WI38 (cell line): ENCODE measurements at regions not wholly inside any gene's neighbourhood (a gene's known extent, or its start where the extent isn't known, plus 50 kb on each side); places are given as distances from the start of the nearest gene placed in this dataset.

Experiments used
- H3K4me3 ChIP-seq: 2 replicates; pipeline ENCODE4 v1.5.1; 2011; ENCODE audit warnings: low read depth, mild to moderate bottlenecking, control low read depth, low read length
- TF ChIP-seq, protein P1 (sequence below): IDR thresholded peaks from 2 replicates; pipeline ENCODE4 v1.5.1; 2012; ENCODE audit warnings: low read depth, mild to moderate bottlenecking, control low read depth, low read length

DNA sequence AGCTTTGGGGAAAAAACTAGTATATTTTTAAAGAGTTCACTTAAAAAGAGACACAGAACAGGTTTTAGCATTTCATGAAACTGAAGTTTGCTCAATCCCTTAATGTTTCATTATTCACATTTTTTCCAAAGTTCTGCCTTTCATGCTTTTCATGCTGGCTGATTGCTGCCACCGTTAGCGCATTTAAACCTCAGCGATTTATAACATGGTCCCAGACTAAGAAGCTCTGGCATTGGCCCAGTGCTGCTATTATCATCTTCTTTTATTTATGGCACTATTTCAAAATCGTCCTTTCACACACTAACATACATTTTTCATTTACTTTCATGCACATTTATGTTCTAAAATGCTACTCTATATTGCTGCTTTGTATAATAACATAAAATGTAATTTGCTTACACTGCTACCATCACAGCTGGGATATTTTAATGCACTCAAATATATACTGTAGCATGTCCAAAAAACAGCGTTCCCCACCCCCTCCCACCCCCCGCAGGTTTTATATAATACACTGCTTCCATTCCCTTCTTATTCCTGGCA lies 141.9 kb downstream of the MPP7 start:
- TF ChIP-seq, protein P1, sequence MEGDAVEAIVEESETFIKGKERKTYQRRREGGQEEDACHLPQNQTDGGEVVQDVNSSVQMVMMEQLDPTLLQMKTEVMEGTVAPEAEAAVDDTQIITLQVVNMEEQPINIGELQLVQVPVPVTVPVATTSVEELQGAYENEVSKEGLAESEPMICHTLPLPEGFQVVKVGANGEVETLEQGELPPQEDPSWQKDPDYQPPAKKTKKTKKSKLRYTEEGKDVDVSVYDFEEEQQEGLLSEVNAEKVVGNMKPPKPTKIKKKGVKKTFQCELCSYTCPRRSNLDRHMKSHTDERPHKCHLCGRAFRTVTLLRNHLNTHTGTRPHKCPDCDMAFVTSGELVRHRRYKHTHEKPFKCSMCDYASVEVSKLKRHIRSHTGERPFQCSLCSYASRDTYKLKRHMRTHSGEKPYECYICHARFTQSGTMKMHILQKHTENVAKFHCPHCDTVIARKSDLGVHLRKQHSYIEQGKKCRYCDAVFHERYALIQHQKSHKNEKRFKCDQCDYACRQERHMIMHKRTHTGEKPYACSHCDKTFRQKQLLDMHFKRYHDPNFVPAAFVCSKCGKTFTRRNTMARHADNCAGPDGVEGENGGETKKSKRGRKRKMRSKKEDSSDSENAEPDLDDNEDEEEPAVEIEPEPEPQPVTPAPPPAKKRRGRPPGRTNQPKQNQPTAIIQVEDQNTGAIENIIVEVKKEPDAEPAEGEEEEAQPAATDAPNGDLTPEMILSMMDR: no peak
- no peak overlapping the region for H3K4me3 ChIP-seq

DNA sequence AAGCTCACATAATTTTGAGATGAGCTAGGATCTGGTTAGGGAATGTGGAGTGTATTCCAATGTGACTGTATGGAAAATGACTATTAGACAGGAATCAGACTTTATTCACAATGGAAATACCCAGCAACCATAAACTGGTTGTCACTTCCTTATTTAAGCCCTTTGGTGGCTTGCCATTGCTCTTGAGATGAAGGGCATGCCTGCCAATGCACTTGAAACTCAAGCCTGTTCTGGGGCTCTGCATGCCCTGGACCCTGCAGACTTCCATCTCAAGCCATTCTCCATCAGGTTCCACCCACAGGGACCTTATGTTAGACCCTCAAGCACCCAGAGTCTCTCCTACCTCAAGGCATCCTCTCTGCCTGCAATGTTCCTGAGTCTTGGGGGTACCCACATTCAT lies 145.5 kb downstream of the MPP7 start:
- no peak overlapping the region for H3K4me3 ChIP-seq
- TF ChIP-seq, protein P1: no peak

DNA sequence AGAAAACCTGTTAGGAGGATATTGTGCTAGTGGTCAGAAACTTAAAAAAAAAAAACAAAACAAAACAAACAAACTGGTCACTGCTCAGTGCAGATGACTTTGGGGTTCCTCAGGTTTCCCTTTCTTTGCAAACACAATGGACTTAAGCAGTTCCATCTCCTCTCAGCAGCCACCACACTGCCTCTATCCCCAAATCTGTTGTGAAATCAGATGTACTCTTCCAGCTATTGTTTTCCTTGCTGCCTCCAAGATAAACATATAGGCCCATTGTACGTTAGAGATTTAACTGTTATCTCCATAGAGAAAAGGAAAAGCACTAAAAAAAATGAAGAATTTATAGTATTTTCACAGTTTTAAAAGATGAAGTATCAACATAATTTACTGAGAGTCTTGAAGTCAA lies 147.1 kb downstream of the MPP7 start:
- TF ChIP-seq, protein P1: no peak
- H3K4me3 ChIP-seq: no peak overlapping the region

DNA sequence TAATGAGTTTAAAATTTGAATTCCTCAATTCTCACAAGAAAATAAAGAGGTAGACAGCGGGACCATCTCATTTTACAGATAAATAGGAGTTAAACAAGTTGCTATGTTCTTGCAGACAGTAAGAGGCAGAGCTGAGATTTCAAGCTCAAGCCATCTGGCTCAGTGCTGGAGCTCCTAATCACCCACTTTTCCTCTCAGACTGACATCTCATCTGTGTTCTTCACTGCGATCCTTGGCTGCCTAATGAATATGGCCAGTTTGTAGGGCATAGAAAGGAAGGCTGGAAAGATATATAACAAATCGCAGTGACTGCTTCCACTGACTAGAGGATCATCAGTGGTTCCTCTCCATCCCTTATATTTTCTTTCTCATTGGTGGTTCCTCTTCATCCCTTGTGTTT lies 151.2 kb downstream of the MPP7 start:
- H3K4me3 ChIP-seq: no peak overlapping the region
- TF ChIP-seq, protein P1: no peak

DNA sequence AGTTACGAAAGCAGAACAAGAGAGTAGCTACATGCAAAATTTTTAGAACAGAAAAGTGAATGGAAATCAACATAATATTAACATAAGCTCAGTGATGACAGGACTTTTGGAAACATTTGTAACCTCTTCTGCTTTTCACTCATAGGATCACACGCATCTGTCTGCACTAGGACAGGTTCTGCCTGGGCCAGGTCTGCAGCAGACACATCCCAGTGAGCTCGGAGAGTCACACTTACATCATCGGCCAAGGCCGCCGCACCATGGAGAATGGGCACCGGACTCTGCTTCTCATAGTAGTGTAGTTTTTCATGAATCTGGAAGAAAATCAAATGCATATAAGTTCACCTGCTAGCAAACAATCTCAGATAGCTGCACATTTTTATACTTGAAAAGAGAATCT lies 150.9 kb upstream of the ODAD2 start:
- TF ChIP-seq, protein P1: no peak

DNA sequence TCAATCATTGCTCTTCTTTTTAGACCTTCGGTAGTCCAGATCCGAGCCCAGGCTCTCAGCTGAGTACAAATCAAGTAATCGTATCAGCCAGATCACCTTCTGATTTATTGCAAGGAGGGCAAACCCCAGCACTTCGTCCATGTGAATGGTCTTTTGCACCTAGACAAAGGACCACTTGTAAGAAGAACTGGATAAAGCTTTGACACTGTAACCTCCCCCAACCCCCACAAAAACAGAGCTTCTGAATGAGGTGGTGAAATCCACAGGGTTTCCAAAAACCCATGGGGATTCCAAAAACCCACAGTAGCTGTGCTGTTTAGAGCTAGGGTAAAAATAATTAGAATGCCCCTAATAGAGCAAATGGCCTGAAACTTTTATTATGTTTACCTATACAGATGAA lies 148.8 kb upstream of the ODAD2 start:
- TF ChIP-seq, protein P1: no peak
- no peak overlapping the region for H3K4me3 ChIP-seq

More for the DNA sequence above, 150.9 kb upstream of the ODAD2 start:
- H3K4me3 ChIP-seq: no peak overlapping the region

DNA sequence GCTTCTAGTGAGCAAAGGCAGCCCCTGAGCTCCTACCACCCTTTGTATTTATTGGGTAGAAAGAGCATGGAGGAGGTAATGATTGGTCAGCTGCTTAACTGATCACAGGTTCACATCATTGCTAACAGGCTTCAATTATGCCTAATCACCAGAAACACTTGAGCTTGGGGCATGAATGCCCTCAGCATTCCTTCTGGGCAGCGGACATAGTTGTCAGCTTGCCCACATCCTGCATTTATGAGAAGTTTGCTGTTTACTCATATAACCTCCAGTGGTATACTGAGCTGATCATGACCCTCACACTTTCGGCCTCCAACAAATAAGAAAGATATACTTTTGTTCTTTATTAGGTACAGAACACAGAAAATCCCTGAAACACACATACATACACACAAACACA lies 140.3 kb upstream of the ODAD2 start:
- no peak overlapping the region for H3K4me3 ChIP-seq
- TF ChIP-seq, protein P1: no peak
